ENCODE measurements at regions not wholly inside any gene's neighbourhood (a gene's known extent, or its start where the extent isn't known, plus 50 kb on each side); places are given as distances from the start of the nearest gene placed in this dataset.

DNA sequence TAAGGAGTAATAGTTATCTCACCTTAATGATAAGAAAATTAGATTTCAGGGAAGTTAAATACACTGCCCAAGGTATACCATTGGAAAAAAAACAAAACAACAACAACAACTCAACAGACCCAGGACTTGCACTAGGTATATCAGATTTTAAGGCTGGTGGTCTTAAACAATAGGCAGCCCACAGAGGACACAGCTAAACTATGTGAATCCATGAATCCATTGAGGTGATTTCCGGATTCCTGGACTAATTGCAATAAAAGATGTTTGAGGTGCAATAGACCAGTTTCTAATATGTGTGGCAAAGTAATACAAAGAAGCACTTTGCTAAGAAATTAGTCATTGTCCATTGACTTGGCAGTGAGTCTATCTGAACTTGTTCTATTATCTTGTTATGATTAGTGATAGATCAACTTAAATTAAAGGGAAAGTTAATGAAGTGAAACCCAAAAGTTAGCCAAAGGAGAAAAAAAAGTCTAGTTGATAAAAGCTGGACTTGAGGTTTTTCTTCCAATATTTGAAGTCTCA is 60.9 kb upstream of the MAGI1 start:
- BruUV-seq (replicated peaks) = no TSS peak
- POLR2A ChIA-PET = interaction anchor here (0.6 kb wide), 1 partner anchor 16 kb away, joined by 6 read pairs; no protein-coding TSS in a partner anchor
- Histone ChIP-seq H2AFZ (ENCODE audit: low read depth, low read length) (no peak overlapping the region), H3K9me1 (replicated peaks; ENCODE audit: control insufficient read depth, extremely low read depth, insufficient read depth, low read length) (no peaks in the 10 kb centered on the region), H3K4me3 (replicated peaks in 1 of 3; ENCODE audit: insufficient read depth in 1 of 3, low read depth in 1 of 3, low read length in 3 of 3) (no peak overlapping the region), H3K4me1 (ENCODE audit: control insufficient read depth, extremely low read depth, insufficient read depth, low read length) (peaks cover 5% of the 10 kb centered on the region), H3K79me2 (ENCODE audit: control insufficient read depth, insufficient read depth, low read length) (no peaks in the 10 kb centered on the region), H4K20me1 (replicated peaks; ENCODE audit: control insufficient read depth, extremely low read depth, insufficient read depth, low read length) (no peaks in the 10 kb centered on the region), H3K36me3 (ENCODE audit: control insufficient read depth in 2 of 2, extremely low read depth in 1 of 2, insufficient read depth in 2 of 2, low read length in 2 of 2) (no peaks in the 10 kb centered on the region), H3K27me3 (ENCODE audit: control insufficient read depth in 2 of 2, insufficient read depth in 2 of 2, low read length in 2 of 2) (peaks cover 4 to 11% of the 10 kb centered on the region in 2 experiments), H3K9me3 (replicated peaks; ENCODE audit: control insufficient read depth, insufficient read depth, low read length) (no peaks in the 10 kb centered on the region), H3K27ac (ENCODE audit: insufficient read depth, low read depth, low read length) (no peak overlapping the region), H3K9ac (replicated peaks; ENCODE audit: extremely low read depth, insufficient read depth, low read length) (no peak overlapping the region), H3K4me2 (ENCODE audit: insufficient read depth, low read length) (no peak overlapping the region)
- no peak for DNase-seq (ENCODE audit: low read depth, low spot score)
- CTCF ChIA-PET = no interaction called here
- dilution Hi-C loops (cut with MboI; ENCODE audit: extremely low pct_ligation_motif_present, low sequenced_read_pairs) = no loop called here
- FAIRE-seq = no peak
- TF ChIP-seq POLR2AphosphoS5 (IDR thresholded peaks at IDR 0.05; ENCODE audit: insufficient read depth, low read depth, low read length) (no peak), GATA2 (IDR thresholded peaks at IDR 0.05; ENCODE audit: insufficient read depth, insufficient read length, low read depth, low read length) (no peak), JUN (IDR thresholded peaks at IDR 0.05; ENCODE audit: borderline replicate concordance, insufficient read depth, insufficient read length, low read depth) (no peak), FOS (IDR thresholded peaks at IDR 0.05; ENCODE audit: borderline replicate concordance, insufficient read depth, low read length) (no peak), POLR2A (IDR thresholded peaks at IDR 0.05; ENCODE audit: low read depth, low read length) (no peak), EZH2 (IDR thresholded peaks at IDR 0.05; ENCODE audit: borderline replicate concordance, low read depth, low read length, severe bottlenecking) (no peak), MYC (IDR thresholded peaks at IDR 0.05; ENCODE audit: low read depth, low read length) (no peak)
- TF ChIP-seq, protein P1, sequence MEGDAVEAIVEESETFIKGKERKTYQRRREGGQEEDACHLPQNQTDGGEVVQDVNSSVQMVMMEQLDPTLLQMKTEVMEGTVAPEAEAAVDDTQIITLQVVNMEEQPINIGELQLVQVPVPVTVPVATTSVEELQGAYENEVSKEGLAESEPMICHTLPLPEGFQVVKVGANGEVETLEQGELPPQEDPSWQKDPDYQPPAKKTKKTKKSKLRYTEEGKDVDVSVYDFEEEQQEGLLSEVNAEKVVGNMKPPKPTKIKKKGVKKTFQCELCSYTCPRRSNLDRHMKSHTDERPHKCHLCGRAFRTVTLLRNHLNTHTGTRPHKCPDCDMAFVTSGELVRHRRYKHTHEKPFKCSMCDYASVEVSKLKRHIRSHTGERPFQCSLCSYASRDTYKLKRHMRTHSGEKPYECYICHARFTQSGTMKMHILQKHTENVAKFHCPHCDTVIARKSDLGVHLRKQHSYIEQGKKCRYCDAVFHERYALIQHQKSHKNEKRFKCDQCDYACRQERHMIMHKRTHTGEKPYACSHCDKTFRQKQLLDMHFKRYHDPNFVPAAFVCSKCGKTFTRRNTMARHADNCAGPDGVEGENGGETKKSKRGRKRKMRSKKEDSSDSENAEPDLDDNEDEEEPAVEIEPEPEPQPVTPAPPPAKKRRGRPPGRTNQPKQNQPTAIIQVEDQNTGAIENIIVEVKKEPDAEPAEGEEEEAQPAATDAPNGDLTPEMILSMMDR (IDR thresholded peaks at IDR 0.05; ENCODE audit: extremely low read depth in 1 of 2, insufficient read depth in 1 of 2, low read depth in 1 of 2, low read length in 2 of 2) = no peak
- TF ChIP-seq, protein P2, sequence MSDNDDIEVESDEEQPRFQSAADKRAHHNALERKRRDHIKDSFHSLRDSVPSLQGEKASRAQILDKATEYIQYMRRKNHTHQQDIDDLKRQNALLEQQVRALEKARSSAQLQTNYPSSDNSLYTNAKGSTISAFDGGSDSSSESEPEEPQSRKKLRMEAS (IDR thresholded peaks at IDR 0.05; ENCODE audit: insufficient read depth, insufficient read length) = no peak
- intact Hi-C loops (cut with micrococcal nuclease) = no loop called here
